ENCODE measurements at regions not wholly inside any gene's neighbourhood (a gene's known extent, or its start where the extent isn't known, plus 50 kb on each side); places are given as distances from the start of the nearest gene placed in this dataset.

DNA sequence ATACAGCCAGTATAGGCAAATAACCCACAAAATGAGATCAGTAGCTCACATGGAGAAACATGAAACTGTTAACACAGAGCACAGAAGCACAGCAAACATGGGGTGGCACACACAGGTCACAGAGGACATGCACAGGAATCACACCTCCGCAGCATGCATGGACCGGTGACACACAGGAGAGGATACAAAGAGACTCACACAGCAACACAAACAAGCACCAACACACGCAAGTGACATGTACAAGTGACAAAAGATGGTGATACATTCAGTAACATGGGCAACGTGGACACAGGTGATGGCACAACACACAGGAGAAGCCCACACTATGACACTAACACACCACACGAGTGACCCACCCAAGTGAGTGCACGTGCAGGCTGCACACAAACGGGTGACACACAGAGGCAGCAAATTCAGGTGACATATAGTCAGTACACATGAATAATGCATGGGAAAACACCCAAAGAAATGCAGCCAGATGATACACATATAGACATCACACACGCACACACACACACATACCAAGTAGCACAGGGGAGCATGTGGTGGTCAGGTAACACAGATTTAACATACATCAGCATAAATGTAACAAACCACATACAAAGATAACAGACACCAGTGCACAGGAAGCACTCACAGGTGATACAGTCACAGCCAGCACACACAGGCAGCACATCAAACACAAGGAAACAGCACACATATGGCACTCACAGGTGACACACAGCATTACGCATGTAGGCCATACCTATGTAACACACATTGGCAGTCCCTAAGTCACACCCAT is 216.0 kb upstream of the SFSWAP start:
- no peak overlapping the region for H3K4me2 ChIP-seq (ENCODE audit: insufficient read depth, low read length)
- intact Hi-C loops (cut with micrococcal nuclease) = no loop called here
- ChIA-PET CTCF (ENCODE audit: low intra/inter-chr PET ratio) (no interaction called here), POLR2A (no interaction called here)
- peaks cover 0 to 6% of the 10 kb centered on the region in 2 experiments; a peak in 1 of 5 replicates for H3K4me1 ChIP-seq (replicated peaks in 1 of 2; ENCODE audit: control insufficient read depth in 2 of 2, insufficient read depth in 2 of 2, low read length in 2 of 2)
- no peak overlapping the region for H3K9ac ChIP-seq (ENCODE audit: insufficient read depth in 1 of 2, low read depth in 2 of 2, low read length in 2 of 2)
- TF ChIP-seq ZNF445 (CRISPR knock-in tag; IDR thresholded peaks at IDR 0.05; ENCODE audit: low read depth) = no peak
- no peak for TF ChIP-seq ZNF778 (CRISPR knock-in tag; IDR thresholded peaks at IDR 0.05)
- TF ChIP-seq, protein P1, sequence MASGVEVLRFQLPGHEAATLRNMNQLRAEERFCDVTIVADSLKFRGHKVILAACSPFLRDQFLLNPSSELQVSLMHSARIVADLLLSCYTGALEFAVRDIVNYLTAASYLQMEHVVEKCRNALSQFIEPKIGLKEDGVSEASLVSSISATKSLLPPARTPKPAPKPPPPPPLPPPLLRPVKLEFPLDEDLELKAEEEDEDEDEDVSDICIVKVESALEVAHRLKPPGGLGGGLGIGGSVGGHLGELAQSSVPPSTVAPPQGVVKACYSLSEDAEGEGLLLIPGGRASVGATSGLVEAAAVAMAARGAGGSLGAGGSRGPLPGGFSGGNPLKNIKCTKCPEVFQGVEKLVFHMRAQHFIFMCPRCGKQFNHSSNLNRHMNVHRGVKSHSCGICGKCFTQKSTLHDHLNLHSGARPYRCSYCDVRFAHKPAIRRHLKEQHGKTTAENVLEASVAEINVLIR (CRISPR knock-in tag; IDR thresholded peaks at IDR 0.05) = no peak
- TF ChIP-seq SMAD2 (IDR thresholded peaks at IDR 0.05; ENCODE audit: low read depth, low read length) = no peak
- no peak for TF ChIP-seq NFE2 (IDR thresholded peaks at IDR 0.05; ENCODE audit: low read depth)
- TF ChIP-seq RB1 (IDR thresholded peaks at IDR 0.05; ENCODE audit: low read depth) = no peak
- TF ChIP-seq, protein P2, sequence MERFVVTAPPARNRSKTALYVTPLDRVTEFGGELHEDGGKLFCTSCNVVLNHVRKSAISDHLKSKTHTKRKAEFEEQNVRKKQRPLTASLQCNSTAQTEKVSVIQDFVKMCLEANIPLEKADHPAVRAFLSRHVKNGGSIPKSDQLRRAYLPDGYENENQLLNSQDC (CRISPR knock-in tag; IDR thresholded peaks at IDR 0.05) = no peak
- TF ChIP-seq RBM14 (IDR thresholded peaks at IDR 0.05; ENCODE audit: borderline replicate concordance, insufficient read depth, low read depth, low read length) = no peak
- TF ChIP-seq ZNF316 (IDR thresholded peaks at IDR 0.05) = peak; percentile 62
- TF ChIP-seq MCM3 (IDR thresholded peaks at IDR 0.05) = no peak
- TF ChIP-seq NELFE (IDR thresholded peaks at IDR 0.05; ENCODE audit: insufficient read depth, insufficient read length) = no peak
- TF ChIP-seq, protein P3, sequence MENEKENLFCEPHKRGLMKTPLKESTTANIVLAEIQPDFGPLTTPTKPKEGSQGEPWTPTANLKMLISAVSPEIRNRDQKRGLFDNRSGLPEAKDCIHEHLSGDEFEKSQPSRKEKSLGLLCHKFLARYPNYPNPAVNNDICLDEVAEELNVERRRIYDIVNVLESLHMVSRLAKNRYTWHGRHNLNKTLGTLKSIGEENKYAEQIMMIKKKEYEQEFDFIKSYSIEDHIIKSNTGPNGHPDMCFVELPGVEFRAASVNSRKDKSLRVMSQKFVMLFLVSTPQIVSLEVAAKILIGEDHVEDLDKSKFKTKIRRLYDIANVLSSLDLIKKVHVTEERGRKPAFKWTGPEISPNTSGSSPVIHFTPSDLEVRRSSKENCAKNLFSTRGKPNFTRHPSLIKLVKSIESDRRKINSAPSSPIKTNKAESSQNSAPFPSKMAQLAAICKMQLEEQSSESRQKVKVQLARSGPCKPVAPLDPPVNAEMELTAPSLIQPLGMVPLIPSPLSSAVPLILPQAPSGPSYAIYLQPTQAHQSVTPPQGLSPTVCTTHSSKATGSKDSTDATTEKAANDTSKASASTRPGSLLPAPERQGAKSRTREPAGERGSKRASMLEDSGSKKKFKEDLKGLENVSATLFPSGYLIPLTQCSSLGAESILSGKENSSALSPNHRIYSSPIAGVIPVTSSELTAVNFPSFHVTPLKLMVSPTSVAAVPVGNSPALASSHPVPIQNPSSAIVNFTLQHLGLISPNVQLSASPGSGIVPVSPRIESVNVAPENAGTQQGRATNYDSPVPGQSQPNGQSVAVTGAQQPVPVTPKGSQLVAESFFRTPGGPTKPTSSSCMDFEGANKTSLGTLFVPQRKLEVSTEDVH (IDR thresholded peaks at IDR 0.05; ENCODE audit: low read depth, partially characterized antibody) = no peak
- no peak for TF ChIP-seq PTBP1 (IDR thresholded peaks at IDR 0.05; ENCODE audit: low read depth, low read length)
- TF ChIP-seq GTF2F1 (IDR thresholded peaks at IDR 0.05; ENCODE audit: low read depth, low read length) = no peak
- no peak for TF ChIP-seq MTA1 (IDR thresholded peaks at IDR 0.05; ENCODE audit: borderline replicate concordance)
- TF ChIP-seq C11orf30 (IDR thresholded peaks at IDR 0.05; ENCODE audit: low read depth) = 0 out of 2 replicates have a peak, but pooled peaks have one; percentile 16
- no peak for TF ChIP-seq ZBTB1 (CRISPR knock-in tag; IDR thresholded peaks at IDR 0.05; ENCODE audit: borderline replicate concordance, low read depth)
- TF ChIP-seq ZNF212 (CRISPR knock-in tag; IDR thresholded peaks at IDR 0.05) = no peak
- no peaks in the 10 kb centered on the region for H3K36me3 ChIP-seq (ENCODE audit: control insufficient read depth, insufficient read depth, low read length)
- H3K27me3 ChIP-seq (ENCODE audit: control insufficient read depth in 2 of 2, insufficient read depth in 2 of 2, low read length in 2 of 2) = peaks cover 8 to 38% of the 10 kb centered on the region in 2 experiments; a peak in 4 of 5 replicates
- H3K9me3 ChIP-seq (replicated peaks; ENCODE audit: control insufficient read depth, insufficient read depth, low read depth, low read length) = no peaks in the 10 kb centered on the region
- 2% methylated on average over 9 of the region's 9 CpGs for WGBS (ENCODE audit: insufficient coverage, low coverage, missing lambda C conversion rate)
- H3K27ac ChIP-seq (ENCODE audit: extremely low read depth, low read depth, low read length) = no peak overlapping the region
- in situ Hi-C loops (cut with MboI) = no loop called here
- no peaks in the 10 kb centered on the region for H3K79me2 ChIP-seq (ENCODE audit: control insufficient read depth, insufficient read depth, low read length)
- no peak for ATAC-seq
- no peak overlapping the region for H3K4me3 ChIP-seq
- no TSS peak for BruUV-seq (replicated peaks)
- no peak overlapping the region for H2AFZ ChIP-seq (ENCODE audit: low read depth, low read length)
- H4K20me1 ChIP-seq (replicated peaks; ENCODE audit: control insufficient read depth, insufficient read depth, low read length) = 0 out of 2 replicates have a peak, but pooled peaks cover 3% of the 10 kb centered on the region
- peaks cover 3% of the 10 kb centered on the region for H3K9me1 ChIP-seq (ENCODE audit: control insufficient read depth, insufficient read depth, low read length)
- FAIRE-seq = no peak
- no peak for DNase-seq (ENCODE audit: extremely low read depth in 1 of 4, low spot score in 3 of 4)
